A549 (cell line): ENCODE measurements at regions not wholly inside any gene's neighbourhood (a gene's known extent, or its start where the extent isn't known, plus 50 kb on each side); places are given as distances from the start of the nearest gene placed in this dataset.

Source experiments
- HDAC2 ChIP-seq: fragments of 200-600 bp; sonication (generic); IDR thresholded peaks from 2 replicates; pipeline ENCODE4 v1.6.1; 2016
- KDM5A ChIP-seq: fragments of 200-600 bp; sonication (generic); IDR thresholded peaks from 2 replicates; pipeline ENCODE4 v1.6.1; 2016; ENCODE audit warnings: antibody characterized with exemption, mild to moderate bottlenecking
- PBX3 ChIP-seq: IDR thresholded peaks from 2 replicates; pipeline ENCODE4 v1.6.1; 2012
- POLR2A ChIP-seq: IDR thresholded peaks from 2 replicates; pipeline ENCODE4 v1.6.1; 2012; ENCODE audit warnings: mild to moderate bottlenecking, low read length
- RCOR1 ChIP-seq: fragments of 150-350 bp; IDR thresholded peaks from 2 replicates; pipeline ENCODE4 v1.6.1; 2014; ENCODE audit warnings: antibody characterized with exemption, low read length, low read depth
- RFX5 ChIP-seq: fragments of 450-650 bp; IDR thresholded peaks from 2 replicates; pipeline ENCODE4 v1.7.1; 2014; ENCODE audit warnings: antibody characterized with exemption, mild to moderate bottlenecking, moderate library complexity
- TP53 ChIP-seq: fragments of 250-450 bp; sonication (Bioruptor Pico); IDR thresholded peaks from 2 replicates; pipeline ENCODE4 v1.5.0; 2021; ENCODE audit warnings: mild to moderate bottlenecking, moderate library complexity
- ZC3H11A ChIP-seq: fragments of 450-650 bp; IDR thresholded peaks from 2 replicates; pipeline ENCODE4 v1.6.1; 2014; ENCODE audit warnings: antibody characterized with exemption, mild to moderate bottlenecking
- TF ChIP-seq, protein P1 (sequence below): fragments of >200 bp; sonication (Bioruptor Twin); formaldehyde crosslinking; IDR thresholded peaks from 3 replicates; pipeline ENCODE4 v1.5.1; 2016
- TF ChIP-seq, protein P2 (sequence below): fragments of 450-650 bp; IDR thresholded peaks from 2 replicates; pipeline ENCODE4 v1.6.1; 2014; ENCODE audit warnings: antibody characterized with exemption

- TF ChIP-seq, protein P1, sequence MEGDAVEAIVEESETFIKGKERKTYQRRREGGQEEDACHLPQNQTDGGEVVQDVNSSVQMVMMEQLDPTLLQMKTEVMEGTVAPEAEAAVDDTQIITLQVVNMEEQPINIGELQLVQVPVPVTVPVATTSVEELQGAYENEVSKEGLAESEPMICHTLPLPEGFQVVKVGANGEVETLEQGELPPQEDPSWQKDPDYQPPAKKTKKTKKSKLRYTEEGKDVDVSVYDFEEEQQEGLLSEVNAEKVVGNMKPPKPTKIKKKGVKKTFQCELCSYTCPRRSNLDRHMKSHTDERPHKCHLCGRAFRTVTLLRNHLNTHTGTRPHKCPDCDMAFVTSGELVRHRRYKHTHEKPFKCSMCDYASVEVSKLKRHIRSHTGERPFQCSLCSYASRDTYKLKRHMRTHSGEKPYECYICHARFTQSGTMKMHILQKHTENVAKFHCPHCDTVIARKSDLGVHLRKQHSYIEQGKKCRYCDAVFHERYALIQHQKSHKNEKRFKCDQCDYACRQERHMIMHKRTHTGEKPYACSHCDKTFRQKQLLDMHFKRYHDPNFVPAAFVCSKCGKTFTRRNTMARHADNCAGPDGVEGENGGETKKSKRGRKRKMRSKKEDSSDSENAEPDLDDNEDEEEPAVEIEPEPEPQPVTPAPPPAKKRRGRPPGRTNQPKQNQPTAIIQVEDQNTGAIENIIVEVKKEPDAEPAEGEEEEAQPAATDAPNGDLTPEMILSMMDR: no peak
- no peak for TF ChIP-seq POLR2A
- TF ChIP-seq KDM5A: no peak
- TF ChIP-seq HDAC2: no peak
- no peak for TF ChIP-seq PBX3
- no peak for TF ChIP-seq RCOR1
- TF ChIP-seq ZC3H11A: no peak
- TF ChIP-seq, protein P2, sequence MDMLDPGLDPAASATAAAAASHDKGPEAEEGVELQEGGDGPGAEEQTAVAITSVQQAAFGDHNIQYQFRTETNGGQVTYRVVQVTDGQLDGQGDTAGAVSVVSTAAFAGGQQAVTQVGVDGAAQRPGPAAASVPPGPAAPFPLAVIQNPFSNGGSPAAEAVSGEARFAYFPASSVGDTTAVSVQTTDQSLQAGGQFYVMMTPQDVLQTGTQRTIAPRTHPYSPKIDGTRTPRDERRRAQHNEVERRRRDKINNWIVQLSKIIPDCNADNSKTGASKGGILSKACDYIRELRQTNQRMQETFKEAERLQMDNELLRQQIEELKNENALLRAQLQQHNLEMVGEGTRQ: no peak
- no peak for TF ChIP-seq RFX5
- no peak for TF ChIP-seq TP53 (CRISPR knock-in tag)
Observed at GRCh38 chr2:148592791-148593190, 51.8 kb upstream of the EPC2 start.
